Right lobe of liver (tissue), 6 donors: ENCODE measurements at regions not wholly inside any gene's neighbourhood (a gene's known extent, or its start where the extent isn't known, plus 50 kb on each side); places are given as distances from the start of the nearest gene placed in this dataset.

Experiments used
- ATAC-seq, 4 donors: fragments of 200-7000 bp; cut with Tn5 transposase; one replicate each; pipeline ENCODE4 v1.9.1; 2020; ENCODE audit warnings: mild to moderate bottlenecking in 4 of 4, moderate library complexity in 4 of 4
- DNase-seq, 3 donors: peaks; one replicate each; pipeline ENCODE4 v3.0.0-alpha.2; 2020
- H3K27ac ChIP-seq, 3 donors: fragments of 200-600 bp; one replicate each; pipeline ENCODE4 v1.8.0; 2022
- H3K27me3 ChIP-seq, 2 donors: fragments of 200-600 bp; one replicate each; pipeline ENCODE4 v1.8.0; 2022
- H3K36me3 ChIP-seq, 4 donors: fragments of 200-600 bp; sonication (generic) in 1 of 4; one replicate each; pipeline versions ENCODE4 v1.5.1 to v1.8.0; 2017 to 2022; ENCODE audit warnings: control low read depth in 1 of 4
- H3K4me1 ChIP-seq, 4 donors: fragments of 200-600 bp; sonication (generic) in 1 of 4; one replicate each; pipeline versions ENCODE4 v1.5.1 to v1.8.0; 2017 to 2022; ENCODE audit warnings: control low read depth in 1 of 4
- H3K4me3 ChIP-seq, 3 donors: fragments of 200-600 bp; one replicate each; pipeline ENCODE4 v1.8.0; 2022
- H3K9me3 ChIP-seq, 4 donors: fragments of 200-600 bp; sonication (generic) in 1 of 4; one replicate each; pipeline versions ENCODE4 v1.5.1 to v1.8.0; 2017 to 2022; ENCODE audit warnings: control low read depth in 1 of 4
- CTCF ChIP-seq, 4 donors: fragments of 200-600 bp in 3 of 4; fragments of 450-650 bp in 1 of 4; IDR thresholded peaks; one replicate each; pipeline versions ENCODE4 v1.5.1 to v1.8.0; 2016 to 2022; ENCODE audit warnings: antibody characterized with exemption in 4 of 4, mild to moderate bottlenecking in 2 of 4
- POLR2A ChIP-seq: fragments of 450-650 bp; IDR thresholded peaks from one replicate; pipeline ENCODE4 v1.6.1; 2017; ENCODE audit warnings: antibody characterized with exemption, mild to moderate bottlenecking
- WGBS: methylation state at CpG from one replicate; pipeline ENCODE4 v1.1.6; 2018; ENCODE audit warnings: low coverage, low lambda C conversion rate; ENCODE audit not compliant: insufficient coverage; ENCODE audit errors: missing lambda C conversion rate; 5-methylcytosine and 5-hydroxymethylcytosine counted together
- intact Hi-C, 2 donors: fragments of 100-400 bp; cut with DNase I; formaldehyde crosslinking; loops; one replicate each; pipeline versions ENCODE4 v1.11.2 to v1.14.1; 2022
- donor health status: DM: no; HTN: yes; CAD: no.
- donor health status: DM: no; HTN: no; CAD: no.
- donor health status: DM: no; HTN: no; CAD: no.
- donor health status: DM: no; HTN: yes; CAD: no.
- donor health status: DM: no; HTN: yes; CAD: no.

GRCh38 chr2:7480431-7480830 lies 563.2 kb downstream of the RNF144A start:
- Histone ChIP-seq H3K9me3 (peaks cover 0 to 2% (median 0%) of the 10 kb centered on the region in 4 donors), H3K4me1 (no peaks in the 10 kb centered on the region), H3K27me3 (no peaks in the 10 kb centered on the region), H3K4me3 (no peak overlapping the region), H3K27ac (no peak overlapping the region), H3K36me3 (no peaks in the 10 kb centered on the region)
- no peak for TF ChIP-seq POLR2A
- no peak for TF ChIP-seq CTCF (IDR thresholded peaks at IDR 0.05)
- intact Hi-C loops: no loop called here
- DNase-seq (no peak), ATAC-seq (no peak)

- Histone ChIP-seq H3K27ac (no peak overlapping the region), H3K4me3 (no peak overlapping the region), H3K27me3 (no peaks in the 10 kb centered on the region), H3K9me3 (no peaks in the 10 kb centered on the region), H3K4me1 (no peaks in the 10 kb centered on the region), H3K36me3 (no peaks in the 10 kb centered on the region)
- intact Hi-C loops: no loop called here
- ATAC-seq (no peak), DNase-seq (no peak)
- no peak for TF ChIP-seq CTCF (IDR thresholded peaks at IDR 0.05)
- TF ChIP-seq POLR2A: no peak
- 71% methylated on average over 5 of the region's 5 CpGs for WGBS
Measured at GRCh38 chr2:7490672-7491071, 573.5 kb downstream of the RNF144A start.

GRCh38 chr2:7492719-7493118 lies 575.5 kb downstream of the RNF144A start:
- Histone ChIP-seq H3K36me3 (no peaks in the 10 kb centered on the region), H3K4me3 (no peak overlapping the region), H3K27me3 (no peaks in the 10 kb centered on the region), H3K27ac (no peak overlapping the region), H3K4me1 (no peaks in the 10 kb centered on the region), H3K9me3 (no peaks in the 10 kb centered on the region)
- intact Hi-C loops: no loop called here
- TF ChIP-seq POLR2A: no peak
- no peak for TF ChIP-seq CTCF (IDR thresholded peaks at IDR 0.05)
- ATAC-seq: peak in 2 of 4 donors; percentile 70 to 85
- no peak for DNase-seq
- 14% methylated on average over 1 of the region's 1 CpG for WGBS

- 43% methylated on average over 3 of the region's 4 CpGs for WGBS
- H3K27ac ChIP-seq: no peak overlapping the region
- TF ChIP-seq POLR2A: no peak
- no peak for TF ChIP-seq CTCF (IDR thresholded peaks at IDR 0.05)
- no peaks in the 10 kb centered on the region for H3K36me3 ChIP-seq
- H3K4me1 ChIP-seq: no peaks in the 10 kb centered on the region
- peak in 3 of 4 donors; percentile 12 to 41 (median 26) for ATAC-seq
- intact Hi-C loops: no loop called here
- DNase-seq: no peak
- H3K4me3 ChIP-seq: no peak overlapping the region
- no peaks in the 10 kb centered on the region for H3K27me3 ChIP-seq
- H3K9me3 ChIP-seq: no peaks in the 10 kb centered on the region
Measured at GRCh38 chr2:7497178-7497577, 580.0 kb downstream of the RNF144A start.

GRCh38 chr2:7499018-7499417 lies 581.8 kb downstream of the RNF144A start:
- no peaks in the 10 kb centered on the region for H3K36me3 ChIP-seq
- H3K4me3 ChIP-seq: no peak overlapping the region
- intact Hi-C loops: no loop called here
- DNase-seq: no peak
- no peak for ATAC-seq
- H3K27me3 ChIP-seq: no peaks in the 10 kb centered on the region
- no peak overlapping the region for H3K27ac ChIP-seq
- no peaks in the 10 kb centered on the region for H3K9me3 ChIP-seq
- no peak for TF ChIP-seq CTCF (IDR thresholded peaks at IDR 0.05)
- no peak for TF ChIP-seq POLR2A
- 61% methylated on average over 2 of the region's 2 CpGs for WGBS
- H3K4me1 ChIP-seq: no peaks in the 10 kb centered on the region
